IPS-18a (cell line): ENCODE measurements at regions not wholly inside any gene's neighbourhood (a gene's known extent, or its start where the extent isn't known, plus 50 kb on each side); places are given as distances from the start of the nearest gene placed in this dataset.

Experiments
- H3K27ac ChIP-seq: one replicate; pipeline ENCODE4 v1.5.1; 2013; ENCODE audit warnings: low read length
- H3K27me3 ChIP-seq: one replicate; pipeline ENCODE4 v1.6.1; 2013; ENCODE audit warnings: mild to moderate bottlenecking, low read length; ENCODE audit not compliant: control insufficient read depth, insufficient read depth
- H3K36me3 ChIP-seq: one replicate; pipeline ENCODE4 v1.6.1; 2013; ENCODE audit warnings: low read depth, low read length; ENCODE audit not compliant: control insufficient read depth
- H3K4me1 ChIP-seq: one replicate; pipeline ENCODE4 v1.6.1; 2013; ENCODE audit warnings: low read depth, low read length; ENCODE audit not compliant: control insufficient read depth
- H3K4me3 ChIP-seq: one replicate; pipeline ENCODE4 v1.5.1; 2013; ENCODE audit warnings: low read length
- H3K9ac ChIP-seq: one replicate; pipeline ENCODE4 v1.6.1; 2013; ENCODE audit warnings: mild to moderate bottlenecking, low read length, moderate library complexity
- H3K9me3 ChIP-seq: one replicate; pipeline ENCODE4 v1.6.1; 2013; ENCODE audit warnings: low read depth, low read length; ENCODE audit not compliant: control insufficient read depth

GRCh38 chr7:130872341-130872740, 138.3 kb upstream of the KLF14 start:
- no peaks in the 10 kb centered on the region for H3K36me3 ChIP-seq
- H3K27ac ChIP-seq, result no peak overlapping the region
- H3K27me3 ChIP-seq, result no peaks in the 10 kb centered on the region
- H3K4me3 ChIP-seq, result no peak overlapping the region
- H3K9ac ChIP-seq, result no peak overlapping the region
- H3K9me3 ChIP-seq, result no peaks in the 10 kb centered on the region
- peaks cover 7% of the 10 kb centered on the region for H3K4me1 ChIP-seq

- H3K4me1 ChIP-seq, result peaks cover 9% of the 10 kb centered on the region
- no peaks in the 10 kb centered on the region for H3K9me3 ChIP-seq
- no peak overlapping the region for H3K27ac ChIP-seq
- H3K9ac ChIP-seq, result no peak overlapping the region
- H3K36me3 ChIP-seq, result no peaks in the 10 kb centered on the region
- no peaks in the 10 kb centered on the region for H3K27me3 ChIP-seq
- H3K4me3 ChIP-seq, result no peak overlapping the region
These were observed 138.9 kb upstream of the KLF14 start for GRCh38 chr7:130872756-130873448.

- Histone ChIP-seq H3K9me3 (no peaks in the 10 kb centered on the region), H3K27ac (no peak overlapping the region), H3K4me3 (no peak overlapping the region), H3K27me3 (no peaks in the 10 kb centered on the region), H3K36me3 (no peaks in the 10 kb centered on the region), H3K4me1 (peaks cover 14% of the 10 kb centered on the region), H3K9ac (no peak overlapping the region)
These were observed 140.3 kb upstream of the KLF14 start for GRCh38 chr7:130874071-130874915.

- Histone ChIP-seq H3K9me3 (no peaks in the 10 kb centered on the region), H3K9ac (no peak overlapping the region), H3K4me1 (peaks cover 14% of the 10 kb centered on the region), H3K36me3 (no peaks in the 10 kb centered on the region), H3K27ac (no peak overlapping the region), H3K27me3 (no peaks in the 10 kb centered on the region), H3K4me3 (no peak overlapping the region)
These were observed 141.3 kb upstream of the KLF14 start for GRCh38 chr7:130875265-130875741.

GRCh38 chr7:130875901-130876300, 141.9 kb upstream of the KLF14 start:
- no peaks in the 10 kb centered on the region for H3K9me3 ChIP-seq
- H3K4me1 ChIP-seq, result peaks cover 14% of the 10 kb centered on the region
- no peaks in the 10 kb centered on the region for H3K27me3 ChIP-seq
- no peak overlapping the region for H3K9ac ChIP-seq
- H3K4me3 ChIP-seq, result no peak overlapping the region
- H3K36me3 ChIP-seq, result no peaks in the 10 kb centered on the region
- no peak overlapping the region for H3K27ac ChIP-seq

- Histone ChIP-seq H3K4me1 (peaks cover 14% of the 10 kb centered on the region), H3K4me3 (no peak overlapping the region), H3K9ac (no peak overlapping the region), H3K27ac (no peak overlapping the region), H3K27me3 (no peaks in the 10 kb centered on the region), H3K36me3 (no peaks in the 10 kb centered on the region), H3K9me3 (no peaks in the 10 kb centered on the region)
These were observed 143.4 kb upstream of the KLF14 start for GRCh38 chr7:130877236-130877990.

GRCh38 chr7:130877991-130878305, 143.9 kb upstream of the KLF14 start:
- Histone ChIP-seq H3K27ac (no peak overlapping the region), H3K4me1 (peaks cover 14% of the 10 kb centered on the region), H3K9ac (no peak overlapping the region), H3K27me3 (no peaks in the 10 kb centered on the region), H3K9me3 (no peaks in the 10 kb centered on the region), H3K36me3 (no peaks in the 10 kb centered on the region), H3K4me3 (no peak overlapping the region)

GRCh38 chr7:130878785-130879184, 144.8 kb upstream of the KLF14 start:
- H3K36me3 ChIP-seq, result no peaks in the 10 kb centered on the region
- no peaks in the 10 kb centered on the region for H3K27me3 ChIP-seq
- H3K9me3 ChIP-seq, result no peaks in the 10 kb centered on the region
- H3K4me1 ChIP-seq, result peaks cover 14% of the 10 kb centered on the region
- H3K4me3 ChIP-seq, result no peak overlapping the region
- no peak overlapping the region for H3K27ac ChIP-seq
- H3K9ac ChIP-seq, result no peak overlapping the region

- Histone ChIP-seq H3K27ac (no peak overlapping the region), H3K36me3 (no peaks in the 10 kb centered on the region), H3K4me3 (no peak overlapping the region), H3K9ac (no peak overlapping the region), H3K4me1 (peaks cover 14% of the 10 kb centered on the region), H3K9me3 (no peaks in the 10 kb centered on the region), H3K27me3 (no peaks in the 10 kb centered on the region)
These were observed 145.2 kb upstream of the KLF14 start for GRCh38 chr7:130879191-130879590.

GRCh38 chr7:130880668-130881067, 146.7 kb upstream of the KLF14 start:
- Histone ChIP-seq H3K4me3 (no peak overlapping the region), H3K9ac (no peak overlapping the region), H3K9me3 (no peaks in the 10 kb centered on the region), H3K4me1 (peaks cover 25% of the 10 kb centered on the region), H3K27ac (no peak overlapping the region), H3K27me3 (no peaks in the 10 kb centered on the region), H3K36me3 (no peaks in the 10 kb centered on the region)

GRCh38 chr7:130881091-130881798, 147.2 kb upstream of the KLF14 start:
- H3K4me3 ChIP-seq, result no peak overlapping the region
- no peaks in the 10 kb centered on the region for H3K36me3 ChIP-seq
- H3K9ac ChIP-seq, result no peak overlapping the region
- no peaks in the 10 kb centered on the region for H3K27me3 ChIP-seq
- H3K27ac ChIP-seq, result no peak overlapping the region
- peaks cover 20% of the 10 kb centered on the region for H3K4me1 ChIP-seq
- no peaks in the 10 kb centered on the region for H3K9me3 ChIP-seq
